Keratinocyte (primary cell): ENCODE measurements at regions not wholly inside any gene's neighbourhood (a gene's known extent, or its start where the extent isn't known, plus 50 kb on each side); places are given as distances from the start of the nearest gene placed in this dataset.

ENCODE experiments used
- DNase-seq: peaks from one replicate; pipeline ENCODE4 v3.0.0-alpha.2; 2011; ENCODE audit warnings: low read depth, missing footprints, low spot score
- FAIRE-seq: peaks from 2 replicates; lab custom pipeline; 2011; peaks lifted over from hg19 to GRCh38; lab: Jason Lieb, UNC
- H2AFZ ChIP-seq: 2 replicates; pipeline ENCODE4 v1.6.0; 2012; ENCODE audit warnings: low read length, control low read depth, inconsistent platforms; ENCODE audit not compliant: control insufficient read depth
- H3K27ac ChIP-seq: 2 replicates; pipeline ENCODE4 v1.5.1; 2011; ENCODE audit warnings: low read length; ENCODE audit not compliant: control insufficient read depth, insufficient read depth
- H3K27me3 ChIP-seq: 3 replicates; pipeline ENCODE4 v1.6.0; 2011; ENCODE audit warnings: low read length; ENCODE audit not compliant: control insufficient read depth, insufficient read depth; ENCODE audit errors: extremely low read depth
- H3K36me3 ChIP-seq, 2 experiments: 2 replicates in 1 of 2; 3 replicates in 1 of 2; pipeline ENCODE4 v1.5.1; 2011; ENCODE audit warnings: low read length in 2 of 2, mild to moderate bottlenecking in 1 of 2; ENCODE audit not compliant: control insufficient read depth in 2 of 2, insufficient read depth in 2 of 2; ENCODE audit errors: extremely low read depth in 1 of 2
- H3K4me1 ChIP-seq: 3 replicates; pipeline ENCODE4 v1.5.1; 2011; ENCODE audit warnings: low read length; ENCODE audit not compliant: control insufficient read depth, insufficient read depth; ENCODE audit errors: extremely low read depth
- H3K4me2 ChIP-seq: 3 replicates; pipeline ENCODE4 v1.6.0; 2011; ENCODE audit warnings: low read depth, low read length; ENCODE audit not compliant: control insufficient read depth, insufficient read depth; ENCODE audit errors: extremely low read depth
- H3K4me3 ChIP-seq, 3 experiments: fragments of 200-600 bp in 1 of 3; sonication (generic) in 1 of 3; 2 replicates in 2 of 3; 3 replicates in 1 of 3; pipeline ENCODE4 v1.5.1; 2011 to 2016; ENCODE audit warnings: low read length in 3 of 3, mild to moderate bottlenecking in 3 of 3, control low read depth in 2 of 3, inconsistent platforms in 1 of 3, low read depth in 1 of 3, mixed read lengths in 1 of 3, mixed run types in 1 of 3, moderate library complexity in 1 of 3; ENCODE audit not compliant: control insufficient read depth in 2 of 3, insufficient read depth in 2 of 3; ENCODE audit errors: extremely low read depth in 1 of 3
- H3K79me2 ChIP-seq: 2 replicates; pipeline ENCODE4 v1.6.0; 2012; ENCODE audit warnings: low read length; ENCODE audit not compliant: control insufficient read depth, insufficient read depth
- H3K9ac ChIP-seq: 3 replicates; pipeline ENCODE4 v1.6.0; 2011; ENCODE audit warnings: low read length; ENCODE audit not compliant: control insufficient read depth, insufficient read depth; ENCODE audit errors: extremely low read depth
- H3K9me1 ChIP-seq: 3 replicates; pipeline ENCODE4 v1.6.0; 2011; ENCODE audit warnings: low read length; ENCODE audit not compliant: control insufficient read depth, insufficient read depth; ENCODE audit errors: extremely low read depth
- H3K9me3 ChIP-seq: 2 replicates; pipeline ENCODE4 v1.5.1; 2012; ENCODE audit warnings: low read depth, low read length; ENCODE audit not compliant: control insufficient read depth
- H4K20me1 ChIP-seq: 3 replicates; pipeline ENCODE4 v1.6.0; 2011; ENCODE audit warnings: low read length; ENCODE audit not compliant: control insufficient read depth, insufficient read depth; ENCODE audit errors: extremely low read depth
- CTCF ChIP-seq, 3 experiments: IDR thresholded peaks in 1 of 3; conservative IDR thresholded peaks in 1 of 3; optimal IDR thresholded peaks in 1 of 3; 2 replicates in 2 of 3; 3 replicates in 1 of 3; pipeline versions ENCODE3 to v1.5.1; 2011; ENCODE audit warnings: low read length in 3 of 3, mild to moderate bottlenecking in 3 of 3, moderate library complexity in 2 of 3, control low read depth in 1 of 3, inconsistent platforms in 1 of 3; ENCODE audit not compliant: insufficient read depth in 2 of 3; ENCODE audit errors: extremely low read depth in 1 of 3
- EZH2 ChIP-seq: IDR thresholded peaks from one replicate; pipeline ENCODE4 v1.6.1; 2012; ENCODE audit warnings: inconsistent platforms, mild to moderate bottlenecking, low read length, moderate library complexity
- dilution Hi-C: fragments of 300-500 bp; cut with MboI; formaldehyde crosslinking; loops from one replicate; pipeline ENCODE4 v1.7.0; 2020; ENCODE audit warnings: low sequenced_read_pairs; ENCODE audit not compliant: extremely low pct_ligation_motif_present

- no peaks in the 10 kb centered on the region for H3K36me3 ChIP-seq
- H3K9ac ChIP-seq = no peak overlapping the region
- FAIRE-seq (no peak), DNase-seq (no peak)
- no peak overlapping the region for H3K4me2 ChIP-seq
- no peaks in the 10 kb centered on the region for H3K4me1 ChIP-seq
- TF ChIP-seq EZH2 (no peak), CTCF (optimal IDR thresholded peaks at IDR 0.05 in 1 of 3, IDR thresholded peaks at IDR 0.05 in 1 of 3, conservative IDR thresholded peaks at IDR 0.05 in 1 of 3; ENCODE audit: extremely low read depth in 1 of 3, insufficient read depth in 2 of 3, low read length in 3 of 3) (no peak)
- no peaks in the 10 kb centered on the region for H3K79me2 ChIP-seq
- no peak overlapping the region for H3K4me3 ChIP-seq
- no peaks in the 10 kb centered on the region for H3K27me3 ChIP-seq
- dilution Hi-C loops = no loop called here
- H2AFZ ChIP-seq = no peak overlapping the region
- H3K27ac ChIP-seq = no peak overlapping the region
- H4K20me1 ChIP-seq = no peaks in the 10 kb centered on the region
- H3K9me3 ChIP-seq = no peaks in the 10 kb centered on the region
- no peaks in the 10 kb centered on the region for H3K9me1 ChIP-seq
Measured at GRCh38 chr20:39165099-39165498, 203.0 kb downstream of the DHX35 start.

- dilution Hi-C loops = no loop called here
- Histone ChIP-seq H3K9ac (no peak overlapping the region), H3K9me3 (no peaks in the 10 kb centered on the region), H3K36me3 (no peaks in the 10 kb centered on the region), H3K79me2 (no peaks in the 10 kb centered on the region), H3K27ac (no peak overlapping the region), H3K4me3 (no peak overlapping the region), H3K9me1 (no peaks in the 10 kb centered on the region), H4K20me1 (no peaks in the 10 kb centered on the region), H3K4me2 (no peak overlapping the region), H3K4me1 (no peaks in the 10 kb centered on the region), H2AFZ (no peak overlapping the region), H3K27me3 (no peaks in the 10 kb centered on the region)
- FAIRE-seq (no peak), DNase-seq (no peak)
- TF ChIP-seq CTCF (optimal IDR thresholded peaks at IDR 0.05 in 1 of 3, IDR thresholded peaks at IDR 0.05 in 1 of 3, conservative IDR thresholded peaks at IDR 0.05 in 1 of 3; ENCODE audit: extremely low read depth in 1 of 3, insufficient read depth in 2 of 3, low read length in 3 of 3) = no peak
- no peak for TF ChIP-seq EZH2
Measured at GRCh38 chr20:39164642-39165041, 202.5 kb downstream of the DHX35 start.
